Esophagus mucosa (tissue), 1 donor: ENCODE measurements at regions not wholly inside any gene's neighbourhood (a gene's known extent, or its start where the extent isn't known, plus 50 kb on each side); places are given as distances from the start of the nearest gene placed in this dataset.
A peak's percentile ranks its signal among the peaks of the same experiment; 100 is the strongest.

ENCODE experiments used
- ATAC-seq: fragments of 200-7000 bp; cut with Tn5 transposase; one replicate; pipeline ENCODE4 v1.9.1; 2020
- donor health status: DM: yes; HTN: yes; CAD: no.

DNA sequence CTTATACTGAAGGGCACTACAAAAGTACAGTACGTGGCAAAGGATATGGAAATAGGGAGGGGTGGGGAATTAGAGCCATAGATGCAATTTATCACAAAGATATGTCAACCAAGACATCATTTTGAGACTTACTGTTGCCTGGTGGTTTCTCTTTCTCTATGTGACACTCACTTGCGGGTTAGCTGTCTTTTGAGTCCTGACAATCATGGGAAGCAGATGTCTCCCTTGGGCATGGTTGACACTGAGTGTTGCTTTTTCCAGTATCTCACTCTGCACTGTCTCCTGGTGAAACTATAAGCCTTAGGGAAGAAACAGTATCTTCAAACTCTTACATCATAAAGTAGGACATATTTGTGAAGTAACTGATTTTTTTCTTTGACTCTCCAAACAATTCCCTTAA lies 383.5 kb upstream of the LCORL start:
- ATAC-seq = no peak

DNA sequence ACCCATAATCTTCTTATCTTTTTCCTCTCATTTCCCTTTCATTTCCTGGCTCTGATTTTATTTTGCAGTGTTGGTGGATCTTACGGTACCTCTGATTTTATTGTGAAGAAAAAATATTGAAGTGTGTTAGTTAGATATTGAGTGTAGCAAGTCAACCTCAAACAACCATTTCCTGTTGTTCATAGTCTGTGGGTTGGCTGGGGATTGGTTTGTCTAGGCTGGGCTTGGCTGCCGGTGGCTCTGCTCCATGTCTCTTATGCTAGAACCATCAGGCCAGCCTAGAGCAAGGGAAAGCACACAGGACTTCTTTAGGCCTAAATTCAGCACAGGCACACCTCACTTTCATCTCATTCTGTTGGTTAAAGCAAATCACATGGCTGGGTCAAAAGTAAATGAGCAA lies 383.1 kb upstream of the LCORL start:
- ATAC-seq = no peak

DNA sequence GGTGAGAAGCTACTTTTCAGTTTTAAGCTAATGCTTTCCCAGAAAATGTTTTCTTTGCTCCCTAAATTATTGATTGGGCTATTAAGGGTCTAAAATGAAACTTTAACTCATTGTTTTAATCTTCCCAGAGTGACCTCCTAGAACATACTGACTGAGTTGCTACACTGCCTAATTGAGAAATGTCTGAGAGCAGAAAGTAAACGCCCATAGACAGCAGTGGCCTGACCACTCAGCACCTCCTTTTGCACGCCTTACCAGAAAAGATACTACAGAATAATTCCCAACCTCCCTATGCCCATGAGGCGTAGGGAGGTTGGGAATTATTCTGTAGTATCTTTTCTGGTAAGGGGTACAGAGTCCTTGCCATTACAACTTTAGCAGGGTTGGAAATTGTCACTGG lies 381.8 kb upstream of the LCORL start:
- ATAC-seq = no peak

DNA sequence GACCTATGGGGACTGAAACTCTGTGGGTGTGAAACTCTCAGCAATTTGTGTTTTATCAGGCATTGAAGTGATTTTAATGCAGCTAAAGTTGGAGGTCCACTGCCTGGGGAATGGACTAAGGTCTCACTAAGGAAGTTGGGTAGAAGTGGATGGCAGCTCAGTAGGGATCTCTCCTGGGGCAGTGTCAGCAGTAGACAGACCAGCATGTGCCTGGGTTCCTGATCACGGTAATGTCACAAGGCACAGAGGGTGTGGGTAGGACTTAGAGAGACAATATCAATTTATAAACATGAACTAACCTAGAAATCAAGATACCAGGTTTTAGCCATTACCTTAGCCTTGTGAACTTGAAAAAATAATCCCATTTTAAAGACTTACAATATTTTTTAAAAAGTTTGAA lies 380.3 kb upstream of the LCORL start:
- no peak for ATAC-seq

DNA sequence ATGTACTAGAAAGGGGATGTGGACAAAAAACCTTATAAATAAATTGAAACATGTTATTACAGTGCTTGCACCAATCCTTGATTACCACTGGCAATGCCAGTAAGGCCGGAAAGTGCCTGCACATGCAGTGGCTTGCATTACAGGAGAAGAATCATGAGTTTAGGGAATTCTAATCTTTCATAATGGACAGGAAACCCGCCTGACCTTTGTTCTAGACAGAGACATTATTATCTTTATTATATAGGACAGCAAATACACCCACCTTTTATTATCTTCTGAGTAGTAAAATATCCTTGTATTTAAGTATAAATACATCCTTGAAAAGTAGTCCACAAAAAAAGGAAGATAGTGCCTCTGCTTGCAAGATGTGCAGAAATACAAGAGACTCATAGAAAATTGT lies 379.9 kb upstream of the LCORL start:
- no peak for ATAC-seq

DNA sequence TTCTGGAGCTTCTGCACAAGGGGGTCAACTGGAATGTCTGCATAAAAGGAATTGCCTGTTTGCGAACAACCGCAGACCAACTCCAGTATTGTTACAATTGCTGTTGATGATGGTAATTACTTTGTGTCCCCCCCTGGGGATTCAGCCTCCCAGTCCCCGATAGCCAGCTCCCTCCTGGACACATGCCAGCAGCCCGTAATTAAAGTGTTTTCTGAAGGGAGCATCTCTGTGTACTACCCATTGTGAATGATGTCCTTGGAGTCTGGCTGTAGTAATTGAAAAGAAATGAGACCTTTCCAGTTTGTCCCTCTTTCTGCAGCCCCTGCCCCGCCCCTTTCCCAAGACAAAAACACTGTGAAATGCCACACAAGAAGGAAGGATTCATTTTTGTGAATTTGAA lies 377.1 kb upstream of the LCORL start:
- ATAC-seq = no peak

DNA sequence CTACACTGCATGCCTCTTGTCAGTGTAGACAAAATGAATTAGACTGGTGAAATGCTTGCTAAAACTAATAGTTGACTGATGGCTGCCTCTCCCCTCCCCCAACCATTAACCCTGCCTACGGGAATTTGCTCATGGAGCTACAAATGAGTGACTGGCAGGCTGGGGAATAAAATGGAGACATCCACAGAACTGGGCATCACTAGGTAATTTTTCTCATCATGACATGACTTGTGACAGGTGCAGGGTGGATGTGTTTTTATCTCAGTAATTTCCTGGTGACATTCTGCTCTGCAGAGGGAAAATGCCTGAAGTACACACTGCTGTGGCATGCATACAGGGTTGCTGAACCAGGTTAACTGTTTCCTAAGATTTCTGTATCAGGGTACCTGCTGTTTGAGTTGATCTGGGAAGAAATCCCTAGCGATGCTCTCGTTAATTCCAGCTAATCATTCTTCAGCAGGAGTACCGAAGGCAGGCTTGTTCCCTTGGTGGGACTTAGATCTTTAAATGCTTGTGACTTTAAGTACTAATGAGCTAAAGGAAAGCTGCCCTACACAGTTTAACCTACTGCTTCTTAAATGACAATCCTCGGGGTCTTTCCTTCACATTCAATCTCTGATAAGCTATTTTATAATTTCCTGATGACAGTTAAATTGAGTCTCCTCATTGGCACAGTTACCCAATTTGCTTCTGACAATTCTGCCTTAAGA lies 376.3 kb upstream of the LCORL start:
- no peak for ATAC-seq

DNA sequence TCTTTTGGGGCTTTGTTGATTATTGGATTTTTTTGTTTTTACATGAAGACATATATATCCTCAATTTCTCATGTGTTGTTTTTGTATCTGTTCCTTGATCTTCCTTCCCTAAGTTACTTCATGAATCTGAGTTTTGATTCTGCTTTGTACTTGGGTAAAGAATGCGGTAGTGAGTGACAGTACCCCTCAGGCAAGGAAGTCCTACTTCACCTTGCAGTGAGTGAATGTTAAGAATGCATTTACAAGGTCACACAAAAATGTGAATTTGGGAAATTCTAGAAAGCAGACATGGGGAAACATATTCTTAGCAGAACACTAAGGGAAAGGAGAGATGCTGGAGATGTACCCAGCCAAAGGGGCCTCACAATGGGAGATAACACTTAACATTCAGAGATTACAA lies 373.1 kb upstream of the LCORL start:
- ATAC-seq = no peak

DNA sequence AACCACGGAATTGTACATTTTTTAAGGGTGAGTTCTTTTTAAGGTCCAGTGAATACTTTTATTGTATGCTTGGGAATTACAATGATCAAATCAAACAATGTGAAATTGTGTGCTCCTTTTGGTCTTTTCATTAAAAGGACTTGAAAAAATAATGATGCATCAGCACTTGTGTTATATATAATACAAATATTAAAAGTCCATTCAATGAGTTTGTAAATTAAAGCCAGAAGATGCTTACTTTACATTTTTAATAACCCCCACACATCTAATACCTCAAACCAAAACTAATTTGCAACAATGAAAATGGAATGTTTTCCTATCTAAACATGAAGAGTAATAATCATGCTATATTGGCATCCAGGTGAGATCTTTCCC lies 369.8 kb upstream of the LCORL start:
- ATAC-seq = no peak

DNA sequence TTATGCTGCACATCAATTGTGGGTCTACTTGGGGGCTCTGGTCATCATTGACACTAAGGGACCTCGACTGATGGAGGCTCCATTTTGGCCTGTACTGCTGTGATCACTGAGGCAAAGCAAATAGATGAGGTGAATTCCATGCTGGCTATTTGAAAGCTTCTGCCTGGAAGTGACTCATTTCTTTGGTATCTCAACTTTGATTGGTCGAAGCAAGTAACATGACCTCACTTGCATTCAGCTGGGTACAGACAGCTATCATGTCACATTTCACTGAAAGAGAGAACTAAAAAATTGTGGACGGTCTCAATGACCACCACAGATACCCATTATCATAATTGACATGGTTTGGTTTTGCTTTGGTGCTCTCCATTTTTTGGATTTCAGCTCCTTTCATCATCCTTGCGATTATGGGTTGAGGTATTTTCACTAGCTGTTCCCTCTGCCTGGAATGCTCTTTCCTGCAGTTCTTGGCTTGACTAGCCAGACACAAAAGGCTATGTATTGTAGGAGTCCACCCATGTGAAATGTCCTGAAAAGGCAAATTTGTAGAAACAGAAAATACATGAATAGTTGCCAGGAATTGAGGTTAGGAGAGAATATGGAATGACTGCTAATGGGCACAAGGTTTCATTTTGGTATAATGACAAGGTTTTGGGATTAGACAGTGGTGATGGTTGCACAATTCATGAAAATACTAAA lies 369.2 kb upstream of the LCORL start:
- ATAC-seq = no peak

DNA sequence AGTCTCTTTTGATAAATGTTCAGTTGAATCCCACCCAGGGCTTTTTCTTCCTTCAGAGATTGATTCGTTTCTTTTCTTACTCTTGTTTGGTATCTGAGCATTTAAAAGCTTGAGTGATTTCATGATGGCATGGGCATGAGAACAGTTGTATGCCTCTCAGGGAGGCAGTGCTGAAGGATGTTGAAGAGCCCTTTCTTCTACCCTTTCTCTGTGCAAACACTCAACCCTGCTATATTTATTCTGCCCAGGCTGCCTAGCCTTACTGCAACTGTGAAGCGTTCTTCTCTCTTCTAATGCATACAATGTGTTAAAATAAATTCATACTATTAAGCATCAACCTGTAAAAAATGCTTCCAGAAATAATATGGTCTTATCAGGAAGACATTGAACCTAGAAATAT lies 367.6 kb upstream of the LCORL start:
- ATAC-seq = no peak

DNA sequence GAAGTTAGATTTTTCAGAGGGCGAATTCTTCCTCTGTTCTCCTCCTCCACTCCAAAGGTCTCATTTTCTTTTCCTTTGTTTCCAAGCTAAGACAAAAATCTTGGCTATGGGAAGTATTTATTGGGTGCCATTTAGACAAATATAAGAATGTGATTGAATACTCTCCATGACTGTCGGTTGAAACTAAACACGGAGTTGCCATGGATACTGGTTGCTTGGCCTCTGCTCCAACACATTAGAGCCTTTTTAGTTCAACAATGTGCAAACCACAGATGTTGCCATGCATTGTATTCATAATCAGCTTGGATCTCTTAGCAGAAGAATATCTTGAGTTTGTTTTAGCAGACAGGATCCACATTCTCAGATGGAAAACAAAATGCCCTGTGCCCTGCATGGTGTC lies 366.5 kb upstream of the LCORL start:
- ATAC-seq = no peak

DNA sequence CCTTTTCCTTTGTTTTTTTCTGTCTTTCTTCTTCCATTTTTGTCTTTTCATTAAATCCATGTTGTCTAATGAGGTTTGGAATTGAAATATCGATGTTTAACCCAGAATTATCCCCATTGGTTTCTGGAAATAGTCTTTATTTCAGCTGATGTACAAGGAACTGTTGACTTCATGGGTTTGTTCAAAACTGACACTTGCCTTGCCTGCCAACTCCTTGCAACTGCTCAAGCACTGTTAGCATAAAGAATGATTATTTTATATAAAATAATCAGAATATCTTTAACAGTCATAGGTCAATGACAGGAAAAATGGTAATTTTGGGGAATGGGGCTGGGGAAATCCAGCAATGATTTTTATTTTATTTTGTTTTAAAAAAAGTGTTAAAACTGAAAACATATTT lies 359.6 kb upstream of the LCORL start:
- ATAC-seq = no peak

DNA sequence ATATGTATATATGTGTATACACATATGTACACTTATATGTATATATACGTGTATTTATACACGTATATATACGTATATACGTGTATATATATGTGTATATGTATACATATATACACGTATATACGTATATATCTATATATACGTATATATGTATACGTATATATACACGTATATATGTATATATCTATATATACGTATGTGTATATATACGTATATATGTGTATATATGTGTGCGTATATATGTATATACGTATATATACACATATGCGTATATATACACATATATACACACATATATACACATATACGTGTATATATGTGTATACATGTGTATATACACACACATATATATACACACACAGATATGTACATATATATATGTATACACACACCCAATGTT lies 348.0 kb upstream of the LCORL start:
- no peak for ATAC-seq

DNA sequence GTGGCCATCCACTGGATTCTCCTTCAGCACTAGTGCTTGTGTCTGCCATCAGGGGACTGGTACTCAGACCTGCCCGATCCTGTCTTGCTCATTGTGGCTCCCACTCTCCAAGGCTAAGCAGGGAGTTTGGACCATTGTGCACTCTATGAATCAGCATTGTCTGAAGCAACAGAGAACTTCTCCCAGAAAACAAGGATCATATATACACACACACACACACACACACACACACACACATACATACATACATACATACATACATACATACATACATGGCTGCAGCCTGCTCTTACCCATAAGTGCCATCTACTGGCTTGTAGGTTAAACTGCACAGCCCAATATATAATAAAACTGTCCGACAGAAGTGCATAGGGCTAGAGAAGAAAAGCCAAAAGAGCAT lies 345.3 kb upstream of the LCORL start:
- peak; percentile 84 for ATAC-seq

DNA sequence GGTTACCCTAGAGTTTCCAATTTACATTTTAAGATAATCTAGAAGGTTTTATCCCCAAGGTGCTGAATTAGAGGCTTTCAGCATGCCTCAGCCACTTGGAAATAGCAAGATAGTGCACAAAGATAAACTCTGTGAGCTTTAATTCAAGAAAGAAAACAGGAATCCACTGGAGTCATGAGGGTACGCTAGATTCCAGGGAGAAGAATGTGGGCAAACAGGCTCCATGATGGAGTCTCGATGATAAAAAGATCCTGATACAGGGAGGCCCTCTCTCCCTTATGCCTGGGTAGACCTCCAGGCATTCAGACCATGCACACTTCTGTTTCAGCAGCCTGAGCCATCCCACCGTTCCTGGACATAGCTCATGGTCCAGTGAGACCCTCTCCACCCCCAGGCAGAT lies 344.6 kb upstream of the LCORL start:
- ATAC-seq = no peak

DNA sequence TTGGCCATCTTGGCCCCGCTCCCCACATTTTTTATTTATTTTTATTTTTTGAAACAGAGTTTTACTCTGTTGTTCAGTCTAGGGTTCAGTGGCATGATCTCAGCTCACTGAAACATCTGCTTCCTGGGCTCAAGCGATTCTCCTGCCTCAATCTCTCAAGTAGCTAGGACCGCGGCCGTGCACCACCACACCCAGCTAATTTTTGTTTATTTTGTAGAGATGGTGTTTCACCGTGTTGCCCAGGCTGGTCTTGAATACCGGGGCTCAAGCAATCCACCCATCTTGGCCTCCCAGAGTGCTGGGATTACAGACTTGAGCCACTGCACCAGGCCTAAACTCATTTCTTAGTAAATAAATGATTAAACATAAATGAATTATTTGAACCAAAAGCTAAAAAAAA lies 322.0 kb upstream of the LCORL start:
- ATAC-seq = no peak

DNA sequence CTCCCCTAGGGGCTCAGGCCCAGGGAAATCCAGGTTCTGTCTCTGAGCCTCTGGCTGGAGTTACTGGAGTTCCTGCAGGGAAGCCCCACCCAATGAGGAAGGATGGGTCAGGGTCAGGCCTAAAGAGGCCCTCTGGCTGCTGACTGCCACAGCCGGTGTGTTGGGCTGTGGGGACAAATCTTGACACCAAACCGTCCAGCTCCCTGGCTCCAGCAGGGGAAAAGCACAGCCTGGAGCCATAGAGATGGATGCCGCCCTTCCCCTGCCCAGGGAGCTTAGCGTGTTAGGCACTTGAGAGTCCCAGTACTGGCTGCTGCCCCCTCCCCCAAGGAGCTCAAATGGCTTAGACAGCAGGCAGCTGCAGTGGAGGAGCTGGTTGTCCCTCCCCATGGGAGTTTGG lies 321.3 kb upstream of the LCORL start:
- no peak for ATAC-seq

DNA sequence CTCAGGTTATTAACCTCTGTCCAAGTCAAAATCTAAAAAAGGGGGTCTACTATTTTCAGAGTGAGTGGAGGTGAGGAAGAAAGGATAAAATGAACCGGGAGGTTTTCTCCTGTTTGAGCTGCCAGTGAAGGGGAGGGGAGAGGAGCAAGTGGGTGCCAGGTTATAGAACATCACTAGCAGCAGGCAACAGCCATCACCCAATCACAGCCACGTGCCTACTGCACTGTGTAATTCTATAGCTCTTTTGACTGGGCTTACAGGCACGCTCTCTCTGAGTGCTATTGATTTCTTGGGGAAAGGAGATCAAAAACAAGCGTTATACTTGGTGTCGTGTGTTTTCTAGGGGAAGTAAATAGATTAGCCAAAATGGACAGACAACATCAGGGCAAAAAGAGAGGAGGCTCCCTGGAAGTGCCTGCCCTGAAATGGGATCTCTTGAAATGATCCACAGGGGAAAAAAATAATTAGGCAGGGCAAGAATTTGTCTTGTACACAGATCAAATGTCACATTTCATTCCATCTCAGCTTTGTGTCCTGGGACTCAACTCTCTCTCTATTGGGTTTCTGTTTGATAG lies 300.5 kb upstream of the LCORL start:
- no peak for ATAC-seq

DNA sequence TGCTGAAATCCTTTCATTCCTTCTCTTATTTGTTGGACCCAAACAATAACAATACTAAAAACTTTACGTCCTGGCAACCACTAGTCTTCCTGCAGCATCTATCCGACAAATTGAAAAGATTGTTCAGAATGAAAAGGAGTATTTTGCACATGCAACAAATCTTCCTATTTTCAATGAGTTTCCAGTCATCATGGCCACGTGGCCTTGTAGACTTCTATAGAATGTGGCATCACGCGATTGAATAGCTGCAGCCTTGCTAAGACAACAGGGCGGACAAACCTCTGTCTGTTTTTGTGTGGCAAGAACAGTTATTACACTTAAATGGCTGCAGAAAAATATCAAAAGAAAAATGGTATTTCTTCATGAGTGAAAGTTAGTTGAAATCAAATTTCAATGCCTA lies 297.9 kb upstream of the LCORL start:
- no peak for ATAC-seq

DNA sequence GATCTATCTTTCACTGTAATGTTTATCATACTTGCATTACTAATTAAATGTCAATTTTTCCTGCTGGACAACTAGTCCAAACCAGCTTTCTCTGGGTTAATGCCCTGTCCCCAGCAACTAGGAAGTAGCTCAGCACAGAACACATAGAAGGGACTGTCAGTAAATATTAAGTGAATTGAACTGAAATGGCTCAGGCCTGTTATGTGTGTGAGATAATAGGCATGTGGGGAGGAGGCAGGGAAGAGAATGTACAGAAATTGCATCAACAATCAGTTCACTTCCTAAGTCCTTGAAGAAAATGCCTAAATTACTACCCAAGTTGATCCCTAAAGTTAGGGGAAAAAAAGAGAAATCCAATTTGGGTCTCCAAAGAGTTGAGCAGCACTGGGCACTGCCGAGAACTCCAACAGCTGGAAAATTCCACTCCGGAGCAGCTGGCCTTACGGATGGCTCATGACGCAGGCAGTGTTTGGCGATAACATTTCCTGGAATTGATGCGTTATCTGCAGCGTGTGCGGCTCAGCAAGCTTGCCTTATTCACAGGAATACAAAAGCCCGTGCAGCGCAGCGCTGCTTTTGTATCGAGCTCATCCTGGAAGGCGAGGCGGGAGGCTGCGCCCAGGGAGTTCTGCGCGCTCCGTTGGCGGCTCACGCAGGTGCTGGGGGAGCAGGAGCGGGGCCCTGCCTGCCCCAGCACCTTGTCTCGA lies 297.3 kb upstream of the LCORL start:
- ATAC-seq = peak; percentile 13

DNA sequence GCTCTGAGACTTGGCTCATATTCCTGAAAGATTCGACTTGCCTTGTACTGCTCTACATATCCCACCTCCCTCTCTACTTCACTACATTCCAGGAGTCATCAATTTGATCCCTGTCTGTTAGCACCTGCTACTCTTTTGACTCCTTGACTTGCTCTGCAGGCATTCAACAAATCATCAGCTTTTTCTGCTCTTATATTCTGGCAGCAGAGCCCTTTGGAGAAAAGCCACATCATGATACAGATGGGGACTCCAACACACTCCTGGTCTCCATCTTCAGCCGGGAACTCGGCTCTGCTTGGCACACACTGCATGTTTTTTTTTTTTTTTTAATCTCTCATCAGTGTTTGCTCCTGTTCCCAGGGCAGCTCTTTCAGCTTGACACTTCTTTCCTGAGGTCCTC lies 293.2 kb upstream of the LCORL start:
- no peak for ATAC-seq

DNA sequence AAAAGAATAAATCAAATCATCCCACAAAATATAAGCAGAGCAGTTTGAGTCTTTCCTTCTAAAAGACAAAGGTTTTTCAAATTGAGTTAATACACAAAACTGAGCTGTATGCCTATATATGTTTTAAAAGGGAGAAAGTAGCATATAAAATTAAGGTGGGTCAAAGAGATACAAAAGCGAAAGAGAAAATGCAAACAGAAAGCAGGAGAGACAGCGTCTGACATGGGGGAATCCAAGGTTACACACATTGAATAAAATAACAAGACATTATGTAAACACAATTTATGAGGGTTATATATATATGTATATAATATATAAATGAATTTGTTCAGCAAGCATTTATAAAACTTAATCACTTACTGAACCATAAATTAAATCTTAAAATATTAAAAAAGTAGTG lies 276.1 kb upstream of the LCORL start:
- no peak for ATAC-seq

DNA sequence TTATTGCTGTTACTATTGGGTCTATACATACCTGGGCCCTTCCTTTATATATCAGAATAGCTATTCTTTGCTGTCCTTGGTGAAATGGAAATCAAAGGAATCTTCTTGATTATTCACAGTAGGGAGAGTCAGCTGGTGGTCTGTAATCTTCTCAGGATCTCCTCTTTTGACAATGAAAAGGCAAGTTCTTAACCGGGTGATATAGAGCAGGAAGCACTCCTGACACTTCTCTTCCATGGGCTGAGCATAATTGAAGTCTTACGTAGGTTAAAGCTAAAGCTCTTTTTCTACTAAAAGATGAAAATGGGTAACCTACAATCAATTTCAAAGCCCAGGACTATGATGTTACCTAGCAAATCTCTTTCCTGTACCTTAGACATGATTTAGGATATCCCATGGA lies 274.9 kb upstream of the LCORL start:
- ATAC-seq = no peak
